Endothelial cell of umbilical vein (primary cell): ENCODE measurements at regions not wholly inside any gene's neighbourhood (a gene's known extent, or its start where the extent isn't known, plus 50 kb on each side); places are given as distances from the start of the nearest gene placed in this dataset.

Experiments used
- BruUV-seq: library from RNA; stranded (reverse); fragments of 400-500 nt; replicated peaks from 2 replicates; lab custom pipeline; 2021; lab: Mats Ljungman, UMichigan
- CTCF ChIA-PET: fragments of 300-600, 350-600 bp; sonication (Branson Sonifier 250); formaldehyde crosslinking; loops from one replicate; lab custom pipeline; 2021; ENCODE audit warnings: antibody characterized with exemption, inconsistent platforms; lab: Charles Lee
- POLR2A ChIA-PET: fragments of 300-600, 350-600 bp; sonication (Branson Sonifier 250); formaldehyde crosslinking; loops from one replicate; lab custom pipeline; 2021; ENCODE audit warnings: antibody characterized with exemption, inconsistent platforms; lab: Charles Lee
- DNase-seq: peaks from one replicate; pipeline ENCODE4 v3.0.0-alpha.2; 2011; ENCODE audit warnings: low read depth, low spot score
- FAIRE-seq: peaks from 2 replicates; lab custom pipeline; 2011; peaks lifted over from hg19 to GRCh38; lab: Jason Lieb, UNC
- H2AFZ ChIP-seq: 2 replicates; pipeline ENCODE4 v1.6.0; 2012; ENCODE audit warnings: low read depth, low read length, control low read depth, inconsistent platforms
- H3K27ac ChIP-seq: 2 replicates; pipeline ENCODE4 v1.5.1; 2011; ENCODE audit warnings: low read depth, mild to moderate bottlenecking, control low read depth, low read length, moderate library complexity; ENCODE audit not compliant: insufficient read depth
- H3K27me3 ChIP-seq, 2 experiments: 2 replicates each; pipeline versions ENCODE4 v1.6.0 to v1.6.1; 2011; ENCODE audit warnings: low read length in 2 of 2, mixed read lengths in 1 of 2; ENCODE audit not compliant: control insufficient read depth in 2 of 2, insufficient read depth in 2 of 2
- H3K36me3 ChIP-seq, 2 experiments: 2 replicates in 1 of 2; 3 replicates in 1 of 2; pipeline ENCODE4 v1.5.1; 2011; ENCODE audit warnings: low read length in 2 of 2, mild to moderate bottlenecking in 1 of 2, moderate library complexity in 1 of 2; ENCODE audit not compliant: control insufficient read depth in 2 of 2, insufficient read depth in 2 of 2; ENCODE audit errors: extremely low read depth in 1 of 2
- H3K4me1 ChIP-seq: 3 replicates; pipeline ENCODE4 v1.5.1; 2011; ENCODE audit warnings: mild to moderate bottlenecking, low read length; ENCODE audit not compliant: control insufficient read depth, insufficient read depth; ENCODE audit errors: extremely low read depth
- H3K4me2 ChIP-seq: 2 replicates; pipeline ENCODE4 v1.6.1; 2011; ENCODE audit warnings: low read length, control low read depth, mixed read lengths; ENCODE audit not compliant: insufficient read depth
- H3K4me3 ChIP-seq, 3 experiments: fragments of 200-600 bp in 1 of 3; sonication (generic), shearing (Covaris generic) in 1 of 3; replicated peaks in 1 of 3; 2 replicates each; pipeline ENCODE4 v1.5.1; 2011 to 2016; ENCODE audit warnings: control low read depth in 3 of 3, low read length in 3 of 3, mild to moderate bottlenecking in 2 of 3, inconsistent platforms in 1 of 3, low read depth in 1 of 3, moderate library complexity in 1 of 3; ENCODE audit not compliant: insufficient read depth in 1 of 3
- H3K79me2 ChIP-seq: 2 replicates; pipeline ENCODE4 v1.6.0; 2012; ENCODE audit warnings: low read length, inconsistent platforms; ENCODE audit not compliant: control insufficient read depth, insufficient read depth
- H3K9ac ChIP-seq: replicated peaks from 2 replicates; pipeline ENCODE3; 2011; ENCODE audit warnings: low read length, control low read depth; ENCODE audit not compliant: insufficient read depth; ENCODE audit errors: extremely low read depth
- H3K9me1 ChIP-seq: replicated peaks from 3 replicates; pipeline ENCODE4 v1.6.0; 2011; ENCODE audit warnings: mild to moderate bottlenecking, low read length; ENCODE audit not compliant: control insufficient read depth, insufficient read depth; ENCODE audit errors: extremely low read depth
- H3K9me3 ChIP-seq: replicated peaks from 2 replicates; pipeline ENCODE4 v1.5.1; 2012; ENCODE audit warnings: low read length, inconsistent platforms; ENCODE audit not compliant: control insufficient read depth, insufficient read depth
- H4K20me1 ChIP-seq: replicated peaks from 2 replicates; pipeline ENCODE3; 2011; ENCODE audit warnings: mild to moderate bottlenecking, low read length; ENCODE audit not compliant: control insufficient read depth, insufficient read depth; ENCODE audit errors: extremely low read depth
- EZH2 ChIP-seq: IDR thresholded peaks from 2 replicates; pipeline ENCODE4 v1.6.1; 2012; ENCODE audit warnings: borderline replicate concordance, low read depth, mild to moderate bottlenecking, moderate library complexity, low read length, inconsistent platforms; ENCODE audit not compliant: severe bottlenecking
- FOS ChIP-seq: IDR thresholded peaks from 2 replicates; pipeline ENCODE4 v1.6.1; 2011; ENCODE audit warnings: mild to moderate bottlenecking, low read length, moderate library complexity, borderline replicate concordance; ENCODE audit not compliant: insufficient read depth
- GATA2 ChIP-seq: IDR thresholded peaks from 2 replicates; pipeline ENCODE4 v1.7.0; 2011; ENCODE audit warnings: low read depth, mild to moderate bottlenecking, moderate library complexity, mixed read lengths, low read length; ENCODE audit not compliant: insufficient read length, insufficient read depth
- JUN ChIP-seq: IDR thresholded peaks from 2 replicates; pipeline ENCODE4 v1.6.1; 2011; ENCODE audit warnings: borderline replicate concordance, low read depth; ENCODE audit not compliant: insufficient read length, insufficient read depth
- MYC ChIP-seq: IDR thresholded peaks from one replicate; pipeline ENCODE4 v1.6.1; 2011; ENCODE audit warnings: mild to moderate bottlenecking, low read depth, low read length
- POLR2A ChIP-seq: IDR thresholded peaks from 2 replicates; pipeline ENCODE4 v1.6.1; 2012; ENCODE audit warnings: low read depth, mild to moderate bottlenecking, control low read depth, low read length
- POLR2AphosphoS5 ChIP-seq: IDR thresholded peaks from 2 replicates; pipeline ENCODE4 v1.6.1; 2012; ENCODE audit warnings: low read depth, mild to moderate bottlenecking, control low read depth, low read length, moderate library complexity; ENCODE audit not compliant: insufficient read depth
- dilution Hi-C: fragments of 300-500 bp; cut with MboI; formaldehyde crosslinking; loops from one replicate; pipeline ENCODE4 v1.15.0; 2019; ENCODE audit warnings: low sequenced_read_pairs; ENCODE audit not compliant: extremely low pct_ligation_motif_present
- intact Hi-C: fragments of 100-400 bp; cut with micrococcal nuclease; formaldehyde crosslinking; loops from one replicate; pipeline ENCODE4 v1.10.0; 2022
- TF ChIP-seq, protein P1 (sequence below), 2 donors: IDR thresholded peaks; 1 replicate in 1 of 2; 2 replicates in 1 of 2; pipeline ENCODE4 v1.5.1; 2011; ENCODE audit warnings: low read length in 2 of 2, mild to moderate bottlenecking in 2 of 2, moderate library complexity in 2 of 2, control low read depth in 1 of 2, inconsistent platforms in 1 of 2, low read depth in 1 of 2; ENCODE audit not compliant: insufficient read depth in 1 of 2; ENCODE audit errors: extremely low read depth in 1 of 2
- TF ChIP-seq, protein P2 (sequence below): IDR thresholded peaks from 2 replicates; pipeline ENCODE4 v1.6.1; 2011; ENCODE audit not compliant: insufficient read depth, insufficient read length

DNA sequence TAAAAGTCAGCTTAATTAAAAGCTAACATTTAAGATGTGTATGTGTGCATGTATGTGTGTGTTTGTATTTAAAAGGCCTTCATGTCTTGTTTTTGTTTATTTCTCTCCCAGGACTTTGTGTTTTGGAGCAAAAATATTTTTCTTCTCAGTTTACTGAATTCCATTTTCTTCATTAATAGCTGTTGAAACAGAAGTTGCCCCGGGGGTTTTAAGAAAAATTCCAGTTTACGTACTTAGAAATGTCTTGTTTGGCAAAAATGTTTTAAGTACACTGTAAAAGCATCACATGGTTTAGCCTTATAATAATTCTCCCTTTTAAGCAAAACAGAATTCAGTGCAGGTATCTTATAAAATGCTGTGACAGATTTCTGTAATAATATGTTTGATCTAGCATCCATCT is 1233.0 kb upstream of the NRXN1 start:
- no peaks in the 10 kb centered on the region for H3K79me2 ChIP-seq
- TF ChIP-seq, protein P1, sequence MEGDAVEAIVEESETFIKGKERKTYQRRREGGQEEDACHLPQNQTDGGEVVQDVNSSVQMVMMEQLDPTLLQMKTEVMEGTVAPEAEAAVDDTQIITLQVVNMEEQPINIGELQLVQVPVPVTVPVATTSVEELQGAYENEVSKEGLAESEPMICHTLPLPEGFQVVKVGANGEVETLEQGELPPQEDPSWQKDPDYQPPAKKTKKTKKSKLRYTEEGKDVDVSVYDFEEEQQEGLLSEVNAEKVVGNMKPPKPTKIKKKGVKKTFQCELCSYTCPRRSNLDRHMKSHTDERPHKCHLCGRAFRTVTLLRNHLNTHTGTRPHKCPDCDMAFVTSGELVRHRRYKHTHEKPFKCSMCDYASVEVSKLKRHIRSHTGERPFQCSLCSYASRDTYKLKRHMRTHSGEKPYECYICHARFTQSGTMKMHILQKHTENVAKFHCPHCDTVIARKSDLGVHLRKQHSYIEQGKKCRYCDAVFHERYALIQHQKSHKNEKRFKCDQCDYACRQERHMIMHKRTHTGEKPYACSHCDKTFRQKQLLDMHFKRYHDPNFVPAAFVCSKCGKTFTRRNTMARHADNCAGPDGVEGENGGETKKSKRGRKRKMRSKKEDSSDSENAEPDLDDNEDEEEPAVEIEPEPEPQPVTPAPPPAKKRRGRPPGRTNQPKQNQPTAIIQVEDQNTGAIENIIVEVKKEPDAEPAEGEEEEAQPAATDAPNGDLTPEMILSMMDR (IDR thresholded peaks at IDR 0.05; ENCODE audit: extremely low read depth in 1 of 2, insufficient read depth in 1 of 2, low read depth in 1 of 2, low read length in 2 of 2), result no peak
- TF ChIP-seq POLR2AphosphoS5, result no peak
- TF ChIP-seq, protein P2, sequence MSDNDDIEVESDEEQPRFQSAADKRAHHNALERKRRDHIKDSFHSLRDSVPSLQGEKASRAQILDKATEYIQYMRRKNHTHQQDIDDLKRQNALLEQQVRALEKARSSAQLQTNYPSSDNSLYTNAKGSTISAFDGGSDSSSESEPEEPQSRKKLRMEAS, result no peak
- no peak for TF ChIP-seq GATA2
- TF ChIP-seq EZH2, result no peak
- no peak for TF ChIP-seq POLR2A
- TF ChIP-seq MYC, result no peak
- no peak for TF ChIP-seq JUN
- no peak for TF ChIP-seq FOS
- dilution Hi-C loops (no loop called here), intact Hi-C loops (no loop called here)
- H4K20me1 ChIP-seq, result no peaks in the 10 kb centered on the region
- no peaks in the 10 kb centered on the region for H3K27me3 ChIP-seq
- no TSS peak for BruUV-seq
- no peak overlapping the region for H3K27ac ChIP-seq
- FAIRE-seq (no peak), DNase-seq (no peak)
- H3K9me1 ChIP-seq, result no peaks in the 10 kb centered on the region
- H2AFZ ChIP-seq, result no peak overlapping the region
- POLR2A ChIA-PET, result no interaction called here
- H3K4me3 ChIP-seq, result no peak overlapping the region
- H3K36me3 ChIP-seq, result no peaks in the 10 kb centered on the region
- H3K4me2 ChIP-seq, result no peak overlapping the region
- H3K9ac ChIP-seq, result no peak overlapping the region
- H3K9me3 ChIP-seq, result no peaks in the 10 kb centered on the region
- no peaks in the 10 kb centered on the region for H3K4me1 ChIP-seq
- CTCF ChIA-PET, result no interaction called here
